ENCODE measurements at regions not wholly inside any gene's neighbourhood (a gene's known extent, or its start where the extent isn't known, plus 50 kb on each side); places are given as distances from the start of the nearest gene placed in this dataset.
"Not testable (repeated sequence)": the region's sequence is repeated elsewhere in the genome, so short reads cannot be mapped to it uniquely, and the experiment has no call there.

GRCh38 chr2:234805836-234806235 lies 146.0 kb upstream of the SH3BP4 start:
- no peak for DNase-seq (ENCODE audit: extremely low read depth, low read depth)

- no peak for DNase-seq (ENCODE audit: extremely low read depth, low read depth)
Measured at GRCh38 chr2:234804704-234805103, 147.1 kb upstream of the SH3BP4 start.

GRCh38 chr2:234802845-234803171 lies 149.0 kb upstream of the SH3BP4 start:
- no peak for DNase-seq (ENCODE audit: extremely low read depth, low read depth)

GRCh38 chr2:234802071-234802844 lies 149.6 kb upstream of the SH3BP4 start:
- DNase-seq (ENCODE audit: extremely low read depth, low read depth), result no peak

- DNase-seq (ENCODE audit: extremely low read depth, low read depth), result no peak
Measured at GRCh38 chr2:234797566-234798250, 154.1 kb upstream of the SH3BP4 start.

GRCh38 chr2:234796045-234796591 lies 155.7 kb upstream of the SH3BP4 start:
- DNase-seq (ENCODE audit: extremely low read depth, low read depth), result no peak

GRCh38 chr2:234795272-234795920 lies 156.4 kb upstream of the SH3BP4 start:
- DNase-seq (ENCODE audit: extremely low read depth, low read depth), result no peak

- no peak for DNase-seq (ENCODE audit: extremely low read depth, low read depth)
Measured at GRCh38 chr2:234794866-234795265, 157.0 kb upstream of the SH3BP4 start.

GRCh38 chr2:234793212-234793785 lies 158.5 kb upstream of the SH3BP4 start:
- no peak for DNase-seq (ENCODE audit: extremely low read depth, low read depth)

- no peak for DNase-seq (ENCODE audit: extremely low read depth, low read depth)
Measured at GRCh38 chr2:234792621-234793022, 159.2 kb upstream of the SH3BP4 start.

GRCh38 chr2:234792096-234792495 lies 159.7 kb upstream of the SH3BP4 start:
- not testable (repeated sequence) for DNase-seq (ENCODE audit: extremely low read depth, low read depth)

GRCh38 chr2:234790380-234790779 lies 161.4 kb upstream of the SH3BP4 start:
- DNase-seq (ENCODE audit: extremely low read depth, low read depth), result no peak

GRCh38 chr2:234789556-234790325 lies 162.1 kb upstream of the SH3BP4 start:
- no peak for DNase-seq (ENCODE audit: extremely low read depth, low read depth)

- no peak for DNase-seq (ENCODE audit: extremely low read depth, low read depth)
Measured at GRCh38 chr2:234788841-234789240, 163.0 kb upstream of the SH3BP4 start.

- no peak for DNase-seq (ENCODE audit: extremely low read depth, low read depth)
Measured at GRCh38 chr2:234788381-234788780, 163.4 kb upstream of the SH3BP4 start.

GRCh38 chr2:234787114-234787513 lies 164.7 kb upstream of the SH3BP4 start:
- no peak for DNase-seq (ENCODE audit: extremely low read depth, low read depth)

- no peak for DNase-seq (ENCODE audit: extremely low read depth, low read depth)
Measured at GRCh38 chr2:234773764-234774409, 177.9 kb upstream of the SH3BP4 start.

GRCh38 chr2:234773129-234773528 lies 178.7 kb upstream of the SH3BP4 start:
- DNase-seq (ENCODE audit: extremely low read depth, low read depth), result no peak

GRCh38 chr2:234772733-234773060 lies 179.1 kb upstream of the SH3BP4 start:
- no peak for DNase-seq (ENCODE audit: extremely low read depth, low read depth)

Data from NCI-H460 (cell line).